Neuronal stem cell (in vitro differentiated cells): ENCODE measurements at regions not wholly inside any gene's neighbourhood (a gene's known extent, or its start where the extent isn't known, plus 50 kb on each side); places are given as distances from the start of the nearest gene placed in this dataset.

ENCODE experiments used
- DNase-seq: peaks from one replicate; pipeline ENCODE4 v3.0.0-alpha.2; 2013; ENCODE audit warnings: low spot score
- H2AFZ ChIP-seq: one replicate; pipeline ENCODE4 v1.6.1; 2013; ENCODE audit warnings: mild to moderate bottlenecking, low read length, inconsistent platforms
- H2AK5ac ChIP-seq: 2 replicates; pipeline ENCODE4 v1.6.1; 2013; ENCODE audit warnings: low read depth, mild to moderate bottlenecking, inconsistent platforms, low read length, moderate library complexity, mixed read lengths
- H2BK120ac ChIP-seq: 2 replicates; pipeline ENCODE4 v1.6.1; 2013; ENCODE audit warnings: low read depth, mild to moderate bottlenecking, inconsistent platforms, low read length, moderate library complexity, mixed read lengths
- H2BK12ac ChIP-seq: one replicate; pipeline ENCODE4 v1.6.1; 2013; ENCODE audit warnings: low read length, inconsistent platforms
- H2BK15ac ChIP-seq: 2 replicates; pipeline ENCODE4 v1.6.1; 2013; ENCODE audit warnings: mild to moderate bottlenecking, low read length, inconsistent platforms, mixed read lengths
- H2BK5ac ChIP-seq: one replicate; pipeline ENCODE4 v1.6.1; 2013; ENCODE audit warnings: inconsistent platforms, mild to moderate bottlenecking, low read length, moderate library complexity
- H3K14ac ChIP-seq: one replicate; pipeline ENCODE4 v1.6.1; 2013; ENCODE audit warnings: low read length, inconsistent platforms
- H3K18ac ChIP-seq: 2 replicates; pipeline ENCODE4 v1.6.1; 2013; ENCODE audit warnings: low read length, inconsistent platforms
- H3K23ac ChIP-seq: 2 replicates; pipeline ENCODE4 v1.6.1; 2013; ENCODE audit warnings: low read depth, mild to moderate bottlenecking, mixed read lengths, low read length, inconsistent platforms; ENCODE audit not compliant: poor library complexity
- H3K27ac ChIP-seq: replicated peaks from 3 replicates; pipeline ENCODE4 v1.5.1; 2013; ENCODE audit warnings: low read length, inconsistent platforms
- H3K27me3 ChIP-seq, 3 experiments: 2 replicates each; pipeline ENCODE4 v1.6.1; 2013; ENCODE audit warnings: low read length in 3 of 3, mild to moderate bottlenecking in 2 of 3, inconsistent platforms in 1 of 3, low read depth in 1 of 3, mixed read lengths in 1 of 3, moderate library complexity in 1 of 3; ENCODE audit not compliant: control insufficient read depth in 3 of 3, insufficient read depth in 3 of 3
- H3K36me3 ChIP-seq, 2 donors: replicated peaks in 1 of 2; 2 replicates each; pipeline ENCODE4 v1.6.1; 2013; ENCODE audit warnings: low read length in 2 of 2; ENCODE audit not compliant: control insufficient read depth in 2 of 2, insufficient read depth in 2 of 2
- H3K4ac ChIP-seq: 2 replicates; pipeline ENCODE4 v1.6.1; 2013; ENCODE audit warnings: inconsistent platforms, mild to moderate bottlenecking, low read length, moderate library complexity
- H3K4me1 ChIP-seq, 2 donors: 1 replicate in 1 of 2; 2 replicates in 1 of 2; pipeline ENCODE4 v1.6.1; 2013; ENCODE audit warnings: low read length in 2 of 2, low read depth in 1 of 2; ENCODE audit not compliant: control insufficient read depth in 2 of 2, insufficient read depth in 1 of 2
- H3K4me2 ChIP-seq: one replicate; pipeline ENCODE4 v1.6.1; 2013; ENCODE audit warnings: mild to moderate bottlenecking, low read length, inconsistent platforms; ENCODE audit not compliant: insufficient read depth, poor library complexity, severe bottlenecking
- H3K4me3 ChIP-seq, 2 donors: 2 replicates each; pipeline ENCODE4 v1.5.1; 2013; ENCODE audit warnings: low read length in 2 of 2, mild to moderate bottlenecking in 2 of 2, inconsistent platforms in 1 of 2, moderate library complexity in 1 of 2
- H3K79me1 ChIP-seq: one replicate; pipeline ENCODE4 v1.6.1; 2013; ENCODE audit warnings: low read depth, mild to moderate bottlenecking, inconsistent platforms, low read length, moderate library complexity
- H3K9ac ChIP-seq: one replicate; pipeline ENCODE4 v1.6.1; 2013; ENCODE audit warnings: mild to moderate bottlenecking, low read depth, low read length, inconsistent platforms; ENCODE audit not compliant: poor library complexity
- H3K9me3 ChIP-seq, 2 donors: replicated peaks in 1 of 2; 2 replicates each; pipeline versions ENCODE3 to v1.6.1; 2013; ENCODE audit warnings: low read length in 2 of 2, mild to moderate bottlenecking in 2 of 2, inconsistent platforms in 1 of 2, low read depth in 1 of 2, mixed read lengths in 1 of 2, moderate library complexity in 1 of 2; ENCODE audit not compliant: control insufficient read depth in 2 of 2, insufficient read depth in 1 of 2
- H4K8ac ChIP-seq: one replicate; pipeline ENCODE4 v1.6.1; 2013; ENCODE audit warnings: low read depth, mild to moderate bottlenecking, inconsistent platforms, low read length, moderate library complexity
- H4K91ac ChIP-seq: one replicate; pipeline ENCODE4 v1.6.1; 2013; ENCODE audit warnings: low read length, low read depth, mild to moderate bottlenecking, inconsistent platforms; ENCODE audit not compliant: poor library complexity
- WGBS, 2 donors: extraction: QIAGEN DNeasy Blood & Tissue Kit; methylation state at CpG; one replicate each; pipeline ENCODE4 v1.1.7; 2013; ENCODE audit warnings: missing lambda C conversion rate in 2 of 2, mixed read lengths in 1 of 2; ENCODE audit not compliant: insufficient read length in 2 of 2, insufficient replicate concordance in 1 of 2; ENCODE audit errors: extremely low coverage in 2 of 2; 5-methylcytosine and 5-hydroxymethylcytosine counted together

DNA sequence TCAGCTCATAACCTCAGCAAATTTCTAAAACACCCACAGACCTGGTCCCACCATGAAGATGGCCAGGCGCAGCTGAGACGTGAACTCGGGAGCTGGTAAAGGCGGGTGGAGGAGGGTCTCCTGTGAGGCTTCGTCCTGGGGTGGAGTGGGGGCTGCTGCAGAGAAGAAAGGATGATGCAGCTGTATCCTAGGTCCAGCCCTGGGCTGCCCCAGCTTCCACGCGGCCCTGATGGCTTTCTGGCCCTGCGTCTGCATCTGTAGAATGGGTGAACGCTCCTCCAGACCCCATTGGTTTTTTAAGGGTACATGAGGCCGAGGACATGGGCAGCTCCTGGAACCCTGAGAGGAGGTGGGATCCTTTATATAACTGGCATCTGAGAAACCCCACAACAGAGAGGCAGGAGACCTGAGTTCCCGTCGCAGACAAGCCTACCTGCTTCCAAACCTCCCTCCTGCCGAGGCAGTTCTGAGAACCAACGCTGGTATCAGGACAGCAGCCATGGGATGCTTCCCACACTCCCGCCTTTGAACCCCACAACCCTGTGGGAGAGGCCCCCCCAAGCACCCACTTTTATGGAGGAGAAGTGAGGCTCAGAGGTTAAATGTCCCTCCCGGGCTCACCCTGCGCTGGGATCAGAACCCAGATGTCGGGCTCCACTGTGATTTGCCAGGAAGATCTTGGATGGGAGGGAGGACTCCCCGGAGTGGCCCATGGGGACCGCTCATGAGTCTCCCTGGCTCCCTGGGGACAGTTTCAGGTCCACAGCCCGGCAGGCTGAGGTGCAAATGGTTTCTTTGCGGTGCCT, 55.2 kb upstream of the FGF3 start:
- no peak for DNase-seq
- no peak overlapping the region for H3K9ac ChIP-seq
- no CpG with 5 or more reads among the region's 22 CpGs for WGBS, 2 donors

DNA sequence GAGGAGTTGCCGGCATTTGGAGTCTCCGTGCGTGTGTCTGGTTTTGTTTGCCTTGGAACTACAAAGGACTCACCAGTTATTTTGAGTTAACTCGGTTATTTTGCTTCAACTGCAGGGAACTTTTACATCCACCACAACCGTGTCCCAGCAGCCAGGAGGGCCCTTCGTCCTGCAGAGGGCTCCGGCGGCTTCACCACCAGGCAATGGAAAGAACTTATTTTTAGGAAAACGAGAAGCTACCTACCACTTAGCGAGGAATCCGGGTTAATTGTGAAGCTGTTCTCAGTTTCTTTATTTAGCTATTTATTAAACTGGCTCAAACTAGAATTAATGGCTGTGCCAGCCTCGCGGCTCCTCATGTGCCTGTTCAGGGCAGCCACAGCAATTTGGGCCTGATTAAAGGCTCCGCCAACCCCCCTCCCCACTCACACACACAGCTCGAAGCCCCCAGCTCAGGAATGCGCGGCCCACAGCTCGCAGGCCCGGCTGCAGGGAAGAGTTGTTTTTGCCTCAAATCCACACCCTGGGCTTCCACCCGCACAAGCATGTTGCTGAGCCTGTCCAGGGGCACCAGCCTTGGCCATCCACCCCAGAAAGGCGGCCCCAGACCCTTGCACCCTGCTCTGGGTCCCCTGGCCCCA, 55.9 kb upstream of the FGF3 start:
- H3K4me3 ChIP-seq, result no peak overlapping the region
- no CpG with 5 or more reads among the region's 21 CpGs for WGBS, 2 donors
- H2AFZ ChIP-seq, result peak overlapping the region; percentile 23
- peaks cover 0 to 3% (median 3%) of the 10 kb centered on the region in 3 experiments for H3K27me3 ChIP-seq
- no peak overlapping the region for H4K91ac ChIP-seq
- peak overlapping the region; percentile 56 for H2BK120ac ChIP-seq
- no peaks in the 10 kb centered on the region for H3K36me3 ChIP-seq
- H2BK5ac ChIP-seq, result peak overlapping the region; percentile 89
- H3K27ac ChIP-seq, result peak overlapping the region; percentile 15
- H3K14ac ChIP-seq, result peak overlapping the region; percentile 47
- peaks cover 0 to 12% of the 10 kb centered on the region in 2 donors for H3K4me1 ChIP-seq
- peak overlapping the region; percentile 63 for H2BK12ac ChIP-seq
- H3K4me2 ChIP-seq, result no peak overlapping the region
- no peak overlapping the region for H3K9ac ChIP-seq
- no peak overlapping the region for H4K8ac ChIP-seq
- no peak overlapping the region for H3K23ac ChIP-seq
- no peak overlapping the region for H3K4ac ChIP-seq
- DNase-seq, result no peak
- peak overlapping the region; percentile 95 for H2AK5ac ChIP-seq
- H3K79me1 ChIP-seq, result no peaks in the 10 kb centered on the region
- peaks cover 0 to 2% of the 10 kb centered on the region in 2 donors for H3K9me3 ChIP-seq
- H3K18ac ChIP-seq, result peak overlapping the region; percentile 92
- H2BK15ac ChIP-seq, result peak overlapping the region; percentile 72

More for the DNA sequence above, 55.2 kb upstream of the FGF3 start:
- no peak overlapping the region for H3K27ac ChIP-seq
- no peak overlapping the region for H3K23ac ChIP-seq
- peak overlapping the region; percentile 92 for H3K18ac ChIP-seq
- H2AFZ ChIP-seq, result no peak overlapping the region
- no peaks in the 10 kb centered on the region for H3K79me1 ChIP-seq
- peak overlapping the region; percentile 89 for H2BK5ac ChIP-seq
- peak overlapping the region; percentile 56 for H2BK120ac ChIP-seq
- no peak overlapping the region for H4K91ac ChIP-seq
- H3K9me3 ChIP-seq, result peaks cover 0 to 2% of the 10 kb centered on the region in 2 donors
- no peak overlapping the region for H3K4ac ChIP-seq
- H3K27me3 ChIP-seq, result peaks cover 0 to 8% (median 3%) of the 10 kb centered on the region in 3 experiments
- no peak overlapping the region for H4K8ac ChIP-seq
- H3K4me3 ChIP-seq, result no peak overlapping the region
- peaks cover 0 to 10% of the 10 kb centered on the region in 2 donors for H3K4me1 ChIP-seq
- H3K14ac ChIP-seq, result no peak overlapping the region
- peak overlapping the region; percentile 63 for H2BK12ac ChIP-seq
- no peak overlapping the region for H3K4me2 ChIP-seq
- H2AK5ac ChIP-seq, result peak overlapping the region; percentile 95
- H2BK15ac ChIP-seq, result peak overlapping the region; percentile 72
- no peaks in the 10 kb centered on the region for H3K36me3 ChIP-seq

DNA sequence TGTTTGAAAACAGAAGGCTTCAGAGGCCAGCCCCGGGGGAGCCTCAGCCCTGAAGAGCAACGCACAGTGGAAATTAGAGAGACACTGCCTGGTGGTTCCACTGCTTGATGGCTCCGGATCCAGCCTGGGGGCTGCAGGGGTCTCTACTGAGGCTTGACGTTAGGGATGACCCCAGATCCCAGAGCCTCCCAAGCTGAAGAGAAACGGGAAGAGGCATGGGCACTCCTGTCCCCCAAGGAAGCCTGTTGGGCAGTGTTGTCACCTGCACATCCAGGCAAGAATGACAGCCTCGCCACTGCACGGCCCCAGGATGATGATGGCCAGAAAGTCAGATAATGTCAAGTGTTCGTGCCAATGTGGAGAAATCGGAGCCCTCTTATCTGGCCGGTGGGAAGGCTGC, 56.8 kb upstream of the FGF3 start:
- H3K18ac ChIP-seq, result no peak overlapping the region
- H3K36me3 ChIP-seq, result no peaks in the 10 kb centered on the region
- no peaks in the 10 kb centered on the region for H3K79me1 ChIP-seq
- no peak overlapping the region for H2BK120ac ChIP-seq
- H2BK12ac ChIP-seq, result no peak overlapping the region
- no peak overlapping the region for H3K4me2 ChIP-seq
- H3K9me3 ChIP-seq, result peaks cover 0 to 2% of the 10 kb centered on the region in 2 donors
- no CpG with 5 or more reads among the region's 10 CpGs for WGBS, 2 donors
- H2BK5ac ChIP-seq, result no peak overlapping the region
- H3K27me3 ChIP-seq, result peaks cover 0 to 3% (median 3%) of the 10 kb centered on the region in 3 experiments
- no peak overlapping the region for H2AFZ ChIP-seq
- DNase-seq, result no peak
- peaks cover 0 to 12% of the 10 kb centered on the region in 2 donors for H3K4me1 ChIP-seq
- H3K9ac ChIP-seq, result no peak overlapping the region
- no peak overlapping the region for H3K27ac ChIP-seq
- no peak overlapping the region for H3K4ac ChIP-seq
- no peak overlapping the region for H3K4me3 ChIP-seq
- H2BK15ac ChIP-seq, result no peak overlapping the region
- H3K14ac ChIP-seq, result no peak overlapping the region
- no peak overlapping the region for H4K8ac ChIP-seq
- H4K91ac ChIP-seq, result no peak overlapping the region
- H2AK5ac ChIP-seq, result no peak overlapping the region
- no peak overlapping the region for H3K23ac ChIP-seq

DNA sequence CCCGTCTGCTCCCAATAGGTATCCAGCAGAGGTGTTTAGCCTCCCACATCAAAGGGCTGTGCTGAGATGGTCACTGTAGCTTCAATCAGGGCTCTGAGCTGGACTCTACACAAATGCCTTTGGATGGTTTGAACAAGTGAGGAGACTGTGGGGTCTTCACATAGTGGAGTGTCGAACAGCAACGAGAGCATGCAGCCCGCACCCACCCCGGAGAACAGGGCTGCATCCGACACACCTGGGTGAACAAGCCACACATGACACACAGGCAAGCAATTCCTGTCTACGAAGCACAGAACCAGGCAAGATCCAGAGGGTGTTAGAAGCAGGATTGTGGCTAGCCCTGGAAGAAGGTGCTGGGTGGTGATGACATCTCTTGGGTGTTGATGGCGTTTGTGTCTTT, 58.0 kb upstream of the FGF3 start:
- Histone ChIP-seq H2AK5ac (no peak overlapping the region), H3K79me1 (no peaks in the 10 kb centered on the region), H3K9ac (no peak overlapping the region), H2BK120ac (peak overlapping the region; percentile 2), H3K4ac (no peak overlapping the region), H3K4me3 (no peak overlapping the region), H3K18ac (peak overlapping the region; percentile 38), H3K23ac (no peak overlapping the region), H2BK12ac (no peak overlapping the region), H2BK5ac (no peak overlapping the region), H2AFZ (no peak overlapping the region), H4K8ac (no peak overlapping the region), H3K9me3 (peaks cover 0 to 2% of the 10 kb centered on the region in 2 donors), H3K27me3 (peaks cover 0 to 3% (median 3%) of the 10 kb centered on the region in 3 experiments), H3K4me2 (no peak overlapping the region), H3K14ac (no peak overlapping the region), H3K4me1 (peaks cover 0 to 12% of the 10 kb centered on the region in 2 donors), H3K36me3 (no peaks in the 10 kb centered on the region), H2BK15ac (no peak overlapping the region), H4K91ac (no peak overlapping the region), H3K27ac (no peak overlapping the region)
- WGBS, 2 donors, result no CpG with 5 or more reads among the region's 8 CpGs
- DNase-seq, result no peak
